SK-N-MC (cell line): ENCODE measurements at regions not wholly inside any gene's neighbourhood (a gene's known extent, or its start where the extent isn't known, plus 50 kb on each side); places are given as distances from the start of the nearest gene placed in this dataset.

Experiments
- EZH2 ChIP-seq: fragments of 200-600 bp; sonication (generic); IDR thresholded peaks from one replicate; pipeline ENCODE4 v1.6.1; 2017; ENCODE audit warnings: antibody characterized with exemption
- FOXP2 ChIP-seq: optimal IDR thresholded peaks from 2 replicates; pipeline ENCODE3; 2011; ENCODE audit warnings: mild to moderate bottlenecking, moderate library complexity; ENCODE audit not compliant: insufficient read depth; ENCODE audit errors: extremely low read length, control extremely low read depth
- POLR2AphosphoS5 ChIP-seq: IDR thresholded peaks from 2 replicates; pipeline ENCODE4 v1.6.1; 2012; ENCODE audit warnings: mild to moderate bottlenecking, low read depth, low read length, borderline replicate concordance

GRCh38 chr6:10081957-10082356, 332.9 kb downstream of the TFAP2A start:
- no peak for TF ChIP-seq EZH2
- no peak for TF ChIP-seq POLR2AphosphoS5
- no peak for TF ChIP-seq FOXP2
